ENCODE measurements at regions not wholly inside any gene's neighbourhood (a gene's known extent, or its start where the extent isn't known, plus 50 kb on each side); places are given as distances from the start of the nearest gene placed in this dataset.

DNA sequence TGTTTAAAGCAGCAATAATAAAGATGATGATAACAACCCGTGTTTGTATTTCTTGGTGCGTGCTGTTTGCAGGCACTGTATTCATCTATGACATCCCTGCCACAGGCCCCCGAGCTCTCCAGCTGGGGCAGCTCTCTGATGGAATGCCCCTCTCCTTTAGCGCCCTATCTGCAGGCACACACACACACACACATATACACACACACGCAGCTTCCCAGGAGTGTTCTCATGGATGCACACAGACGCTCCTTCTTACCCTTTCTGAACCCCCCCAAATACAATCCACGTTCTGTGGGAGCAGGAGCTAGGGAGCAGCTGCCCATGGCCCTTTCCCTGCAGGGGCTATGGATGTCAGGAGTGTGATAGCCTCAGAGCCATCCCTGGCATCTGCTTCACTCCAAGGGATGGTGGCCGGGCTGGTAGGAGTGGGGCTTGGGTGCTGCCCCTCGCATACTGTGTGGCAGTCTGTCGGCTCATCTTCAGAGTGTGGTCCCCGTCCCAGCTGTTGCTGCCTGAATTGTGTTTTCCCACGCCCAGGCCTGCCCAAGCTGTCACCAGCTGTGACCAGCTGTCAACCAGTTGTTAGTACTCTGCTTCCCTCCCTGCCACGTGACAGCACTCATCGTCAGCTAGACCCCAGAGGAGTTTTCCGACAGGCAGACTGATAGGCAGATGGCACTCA is 50.8 kb upstream of the MYCN start:
- no peaks in the 10 kb centered on the region for H3K36me3 ChIP-seq (ENCODE audit: control insufficient read depth, insufficient read depth, low read length)
- H3K4me3 ChIP-seq (replicated peaks; ENCODE audit: low read depth, low read length) = no peak overlapping the region
- H3K27me3 ChIP-seq (replicated peaks; ENCODE audit: control insufficient read depth, insufficient read depth, low read length) = no peaks in the 10 kb centered on the region; the same call in 1 of the 2 replicates
- TF ChIP-seq, protein P1, sequence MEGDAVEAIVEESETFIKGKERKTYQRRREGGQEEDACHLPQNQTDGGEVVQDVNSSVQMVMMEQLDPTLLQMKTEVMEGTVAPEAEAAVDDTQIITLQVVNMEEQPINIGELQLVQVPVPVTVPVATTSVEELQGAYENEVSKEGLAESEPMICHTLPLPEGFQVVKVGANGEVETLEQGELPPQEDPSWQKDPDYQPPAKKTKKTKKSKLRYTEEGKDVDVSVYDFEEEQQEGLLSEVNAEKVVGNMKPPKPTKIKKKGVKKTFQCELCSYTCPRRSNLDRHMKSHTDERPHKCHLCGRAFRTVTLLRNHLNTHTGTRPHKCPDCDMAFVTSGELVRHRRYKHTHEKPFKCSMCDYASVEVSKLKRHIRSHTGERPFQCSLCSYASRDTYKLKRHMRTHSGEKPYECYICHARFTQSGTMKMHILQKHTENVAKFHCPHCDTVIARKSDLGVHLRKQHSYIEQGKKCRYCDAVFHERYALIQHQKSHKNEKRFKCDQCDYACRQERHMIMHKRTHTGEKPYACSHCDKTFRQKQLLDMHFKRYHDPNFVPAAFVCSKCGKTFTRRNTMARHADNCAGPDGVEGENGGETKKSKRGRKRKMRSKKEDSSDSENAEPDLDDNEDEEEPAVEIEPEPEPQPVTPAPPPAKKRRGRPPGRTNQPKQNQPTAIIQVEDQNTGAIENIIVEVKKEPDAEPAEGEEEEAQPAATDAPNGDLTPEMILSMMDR (IDR thresholded peaks at IDR 0.05; ENCODE audit: insufficient read depth, low read length, poor library complexity, severe bottlenecking) = no peak
- DNase-seq (ENCODE audit: extremely low read depth, insufficient read length) = no peak

DNA sequence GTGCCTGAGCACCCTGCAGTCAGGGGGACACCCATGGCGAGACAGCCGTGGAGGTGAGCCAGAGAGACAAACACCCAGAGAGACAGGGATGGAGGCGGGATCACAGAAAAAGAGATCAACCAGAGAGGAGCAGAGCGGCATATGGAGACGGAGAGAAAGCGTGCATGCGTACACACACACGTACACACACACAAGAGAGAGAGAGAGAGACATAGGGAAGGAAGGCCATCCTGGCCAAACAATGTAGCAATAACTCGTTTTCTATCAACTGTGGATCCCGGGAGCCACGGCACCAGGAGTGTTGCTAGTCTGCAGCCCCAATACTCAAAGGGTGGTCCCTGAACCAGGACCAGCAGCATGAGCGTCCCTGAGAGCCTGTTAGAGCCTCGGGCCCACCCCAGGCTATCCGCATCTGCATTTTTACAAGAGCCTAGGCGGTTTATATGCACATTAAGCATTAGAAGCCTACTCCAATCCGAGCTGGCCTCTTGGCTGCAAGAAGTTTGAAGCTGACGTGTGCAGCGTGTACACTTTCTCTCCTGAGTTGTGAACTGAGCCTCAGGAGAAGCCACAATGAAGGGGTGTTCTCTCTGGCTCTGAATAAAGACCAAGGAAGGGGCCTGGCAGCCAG is 50.1 kb upstream of the MYCN start:
- DNase-seq (ENCODE audit: extremely low read depth, insufficient read length) = no peak
- no peak overlapping the region for H3K4me3 ChIP-seq (replicated peaks; ENCODE audit: low read depth, low read length)

More for the DNA sequence above, 50.1 kb upstream of the MYCN start:
- Histone ChIP-seq H3K36me3 (ENCODE audit: control insufficient read depth, insufficient read depth, low read length) (no peaks in the 10 kb centered on the region), H3K27me3 (replicated peaks; ENCODE audit: control insufficient read depth, insufficient read depth, low read length) (no peaks in the 10 kb centered on the region; the same call in 1 of the 2 replicates)
- TF ChIP-seq, protein P1 (IDR thresholded peaks at IDR 0.05; ENCODE audit: insufficient read depth, low read length, poor library complexity, severe bottlenecking) = no peak

Measured in GM06990 (cell line).